ENCODE measurements at regions not wholly inside any gene's neighbourhood (a gene's known extent, or its start where the extent isn't known, plus 50 kb on each side); places are given as distances from the start of the nearest gene placed in this dataset.

DNA sequence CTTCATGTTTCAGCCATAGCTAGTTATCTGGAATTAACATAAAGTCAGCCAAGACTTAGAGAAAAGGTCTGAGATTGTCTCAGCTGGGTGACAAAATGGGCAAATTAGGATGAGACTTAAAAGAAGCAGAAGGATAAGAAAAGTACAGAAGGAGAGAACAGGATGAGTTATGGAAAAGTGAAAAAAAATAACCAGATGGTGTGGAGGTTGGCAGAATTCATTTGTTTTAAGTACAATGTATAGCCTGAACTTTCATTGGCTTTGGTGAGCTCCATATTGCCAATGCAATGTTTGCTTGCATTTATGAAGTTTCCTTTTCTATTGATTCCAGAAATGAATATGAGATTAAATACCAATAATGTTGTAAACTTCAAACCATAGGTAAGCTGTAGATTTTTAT, 447.2 kb upstream of the DPH6 start (continued):
- TF ChIP-seq, protein P1, sequence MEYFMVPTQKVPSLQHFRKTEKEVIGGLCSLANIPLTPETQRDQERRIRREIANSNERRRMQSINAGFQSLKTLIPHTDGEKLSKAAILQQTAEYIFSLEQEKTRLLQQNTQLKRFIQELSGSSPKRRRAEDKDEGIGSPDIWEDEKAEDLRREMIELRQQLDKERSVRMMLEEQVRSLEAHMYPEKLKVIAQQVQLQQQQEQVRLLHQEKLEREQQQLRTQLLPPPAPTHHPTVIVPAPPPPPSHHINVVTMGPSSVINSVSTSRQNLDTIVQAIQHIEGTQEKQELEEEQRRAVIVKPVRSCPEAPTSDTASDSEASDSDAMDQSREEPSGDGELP (IDR thresholded peaks at IDR 0.05; ENCODE audit: borderline replicate concordance, low read depth), result no peak
- TF ChIP-seq ZNF337 (CRISPR knock-in tag; IDR thresholded peaks at IDR 0.05; ENCODE audit: borderline replicate concordance, low read depth) (no peak), TOE1 (CRISPR knock-in tag; IDR thresholded peaks at IDR 0.05) (no peak), CSRNP2 (CRISPR knock-in tag; conservative IDR thresholded peaks at IDR 0.05; ENCODE audit: low read depth) (no peak), KMT2A (CRISPR knock-in tag; IDR thresholded peaks at IDR 0.05) (no peak), RELA (CRISPR knock-in tag; IDR thresholded peaks at IDR 0.05) (no peak)

DNA sequence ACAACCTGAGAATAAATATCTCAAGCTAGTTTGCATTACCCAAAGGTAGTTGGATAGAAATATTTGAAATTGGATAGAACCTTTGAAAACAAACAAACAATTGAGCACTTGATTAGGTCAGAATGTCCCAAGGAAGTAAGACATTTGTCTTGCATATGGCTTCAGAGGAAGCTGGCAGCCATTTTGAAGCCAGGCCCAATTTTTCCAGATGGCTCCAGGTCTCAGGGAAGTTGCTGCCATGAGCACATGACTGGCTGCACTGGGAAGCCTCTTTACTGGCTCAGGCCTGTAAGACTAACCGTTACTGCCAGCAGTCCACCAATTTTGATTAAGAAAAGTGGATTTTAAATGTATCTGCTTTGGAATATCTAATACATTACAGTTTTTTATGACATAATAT, 448.9 kb upstream of the DPH6 start:
- no peak overlapping the region for H3K4me2 ChIP-seq (ENCODE audit: low read depth, low read length)
- DNase-seq (ENCODE audit: low spot score) (no peak), FAIRE-seq (no peak), ATAC-seq (no peak)
- ChIA-PET POLR2A (no interaction called here), CTCF (ENCODE audit: low intra/inter-chr PET ratio, low total read pairs) (no interaction called here)
- 0% methylated on average over 1 of the region's 1 CpG for WGBS (ENCODE audit: low lambda C conversion rate)
- no peaks in the 10 kb centered on the region for H4K20me1 ChIP-seq (ENCODE audit: insufficient read depth, low read length)
- BruUV-seq (replicated peaks), result no TSS peak
- no peaks in the 10 kb centered on the region for H3K4me1 ChIP-seq (ENCODE audit: insufficient read depth, low read length)
- intact Hi-C loops (cut with micrococcal nuclease; ENCODE audit: unreplicated experiment), result no loop called here
- in situ Hi-C loops (cut with HindIII; ENCODE audit: extremely low pct_ligation_motif_present, low pct_unique_long_range_greater_than_20kb), result no loop called here
- no peak overlapping the region for H3K9ac ChIP-seq (ENCODE audit: insufficient read depth, low read depth, low read length)
- H3K9me3 ChIP-seq (ENCODE audit: low read length), result no peaks in the 10 kb centered on the region
- H3K79me2 ChIP-seq (ENCODE audit: insufficient read depth, low read length), result no peaks in the 10 kb centered on the region
- no peak overlapping the region for H3K4me3 ChIP-seq (replicated peaks in 1 of 3; ENCODE audit: insufficient read depth in 1 of 3, low read depth in 2 of 3, low read length in 3 of 3)
- H3K27ac ChIP-seq (ENCODE audit: extremely low read length, insufficient read depth, low read length), result no peak overlapping the region
- no peaks in the 10 kb centered on the region for H3K36me3 ChIP-seq (replicated peaks in 1 of 2; ENCODE audit: control insufficient read depth in 1 of 2, insufficient read depth in 2 of 2, low read length in 2 of 2)
- TF ChIP-seq BHLHE40 (IDR thresholded peaks at IDR 0.05; ENCODE audit: low read length), result no peak
- no peak for TF ChIP-seq CHD4 (IDR thresholded peaks at IDR 0.05; ENCODE audit: borderline replicate concordance, low read length)
- no peaks in the 10 kb centered on the region for H3K27me3 ChIP-seq (ENCODE audit: control insufficient read depth in 1 of 2, insufficient read depth in 2 of 2, low read length in 2 of 2)
- no peak overlapping the region for H2AFZ ChIP-seq (ENCODE audit: low read length)

Measured in HepG2 (cell line).